A549 (cell line): ENCODE measurements at regions not wholly inside any gene's neighbourhood (a gene's known extent, or its start where the extent isn't known, plus 50 kb on each side); places are given as distances from the start of the nearest gene placed in this dataset.

ENCODE experiments used
- CTCF ChIP-seq: fragments of >200 bp; sonication (Bioruptor Twin); formaldehyde crosslinking; IDR thresholded peaks from 3 replicates; pipeline ENCODE4 v1.5.1; 2016
- EP300 ChIP-seq, 2 experiments: fragments of >200 bp; sonication (Bioruptor Twin); formaldehyde crosslinking; IDR thresholded peaks; 2 replicates in 1 of 2; 3 replicates in 1 of 2; pipeline ENCODE4 v1.6.1; 2016 to 2017
- NR3C1 ChIP-seq: fragments of >200 bp; sonication (Bioruptor Twin); formaldehyde crosslinking; IDR thresholded peaks from 3 replicates; pipeline ENCODE4 v1.6.1; 2017
- PHF8 ChIP-seq: fragments of 200-600 bp; sonication (generic); IDR thresholded peaks from 2 replicates; pipeline ENCODE4 v1.6.1; 2016; ENCODE audit warnings: low read depth, mild to moderate bottlenecking, antibody characterized with exemption, moderate library complexity, borderline replicate concordance
- RAD21 ChIP-seq, 2 experiments: fragments of >200 bp in 1 of 2; sonication (Bioruptor Twin) in 1 of 2; formaldehyde crosslinking in 1 of 2; IDR thresholded peaks in 1 of 2; conservative IDR thresholded peaks in 1 of 2; 2 replicates in 1 of 2; 3 replicates in 1 of 2; pipeline ENCODE4 v1.6.1; 2012 to 2018; ENCODE audit warnings: inconsistent platforms in 1 of 2

DNA sequence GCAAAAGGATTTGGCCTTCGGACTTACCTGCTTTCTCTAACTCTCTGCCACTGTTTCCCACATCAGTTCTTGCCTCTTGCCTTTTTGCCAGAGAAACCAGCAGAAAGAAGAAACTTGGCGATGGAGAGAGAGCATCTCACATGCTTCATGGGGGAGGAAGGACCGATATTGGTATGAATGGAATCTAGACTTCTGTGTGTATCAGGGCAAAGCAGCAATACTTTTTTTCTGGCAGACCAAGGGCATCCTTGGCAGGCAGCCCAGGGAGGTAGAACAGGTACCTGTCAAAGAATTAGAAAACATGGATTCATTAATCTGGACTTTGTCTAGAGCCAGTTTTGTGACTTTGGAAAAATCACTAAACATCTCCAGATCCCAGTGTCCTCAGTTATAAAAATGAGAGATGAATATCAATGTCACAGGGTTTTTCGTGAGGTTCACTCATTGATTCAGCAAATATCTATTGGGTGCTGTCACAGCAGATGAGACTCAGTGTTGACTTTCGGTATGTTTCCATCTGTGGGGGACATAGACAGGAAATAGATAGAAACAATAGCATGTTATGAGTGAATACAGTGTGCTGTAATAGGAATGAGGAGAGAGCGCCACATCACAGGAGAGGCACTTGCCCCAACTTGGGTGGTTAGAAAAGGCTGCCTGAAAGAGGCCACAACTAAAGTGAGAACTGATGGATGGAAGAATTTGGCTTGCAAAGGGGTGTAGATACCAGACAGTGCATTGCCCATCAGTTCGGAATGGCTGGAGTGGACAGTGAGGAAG lies 114.1 kb downstream of the CD83 start:
- TF ChIP-seq PHF8: no peak
- no peak for TF ChIP-seq RAD21 (conservative IDR thresholded peaks at IDR 0.05 in 1 of 2, IDR thresholded peaks at IDR 0.05 in 1 of 2)
- no peak for TF ChIP-seq CTCF
- TF ChIP-seq EP300 (IDR thresholded peaks at IDR 0.05): no peak
- no peak for TF ChIP-seq NR3C1
